OCI-LY7 (cell line): ENCODE measurements at regions not wholly inside any gene's neighbourhood (a gene's known extent, or its start where the extent isn't known, plus 50 kb on each side); places are given as distances from the start of the nearest gene placed in this dataset.

Experiments used
- CTCF ChIP-seq: fragments of 200-600 bp; sonication (generic); conservative IDR thresholded peaks from 2 replicates; pipeline ENCODE4 v1.5.1; 2014; ENCODE audit warnings: mild to moderate bottlenecking, antibody characterized with exemption, low read length, moderate library complexity, mixed read lengths
- EZH2phosphoT487 ChIP-seq: fragments of 200-600 bp; sonication (generic); IDR thresholded peaks from 2 replicates; pipeline ENCODE4 v1.6.1; 2018; ENCODE audit warnings: low read depth, borderline replicate concordance, mild to moderate bottlenecking, mixed run types, antibody characterized with exemption, low read length, moderate library complexity, mixed read lengths

GRCh38 chr6:169975701-169976100 is 224.3 kb downstream of the ERMARD start:
- TF ChIP-seq CTCF (no peak), EZH2phosphoT487 (no peak)
